ENCODE measurements at regions not wholly inside any gene's neighbourhood (a gene's known extent, or its start where the extent isn't known, plus 50 kb on each side); places are given as distances from the start of the nearest gene placed in this dataset.
"Not testable (repeated sequence)": the region's sequence is repeated elsewhere in the genome, so short reads cannot be mapped to it uniquely, and the experiment has no call there.

- ChIA-PET POLR2A (ENCODE audit: low non-redundant PET) (no interaction called here), CTCF (no interaction called here)
- intact Hi-C loops (cut with micrococcal nuclease; ENCODE audit: unreplicated experiment): no loop called here
- no peak for DNase-seq (ENCODE audit: low spot score)
- no peaks in the 10 kb centered on the region for H3K27me3 ChIP-seq (replicated peaks; ENCODE audit: insufficient read depth, low read depth, low read length, poor library complexity)
- no peak overlapping the region for H3K4me3 ChIP-seq (ENCODE audit: low read depth, low read length, poor library complexity, severe bottlenecking)
- H3K4me1 ChIP-seq (ENCODE audit: insufficient read depth, low read length, poor library complexity, severe bottlenecking): no peaks in the 10 kb centered on the region
- no peaks in the 10 kb centered on the region for H3K9me3 ChIP-seq (ENCODE audit: low read depth, low read length, poor library complexity, severe bottlenecking)
- no peak overlapping the region for H3K27ac ChIP-seq (ENCODE audit: low read depth, low read length, poor library complexity, severe bottlenecking)
- no peak for TF ChIP-seq EZH2 (IDR thresholded peaks at IDR 0.05; ENCODE audit: borderline replicate concordance, low read depth, low read length, poor library complexity, severe bottlenecking)
- TF ChIP-seq, protein P1, sequence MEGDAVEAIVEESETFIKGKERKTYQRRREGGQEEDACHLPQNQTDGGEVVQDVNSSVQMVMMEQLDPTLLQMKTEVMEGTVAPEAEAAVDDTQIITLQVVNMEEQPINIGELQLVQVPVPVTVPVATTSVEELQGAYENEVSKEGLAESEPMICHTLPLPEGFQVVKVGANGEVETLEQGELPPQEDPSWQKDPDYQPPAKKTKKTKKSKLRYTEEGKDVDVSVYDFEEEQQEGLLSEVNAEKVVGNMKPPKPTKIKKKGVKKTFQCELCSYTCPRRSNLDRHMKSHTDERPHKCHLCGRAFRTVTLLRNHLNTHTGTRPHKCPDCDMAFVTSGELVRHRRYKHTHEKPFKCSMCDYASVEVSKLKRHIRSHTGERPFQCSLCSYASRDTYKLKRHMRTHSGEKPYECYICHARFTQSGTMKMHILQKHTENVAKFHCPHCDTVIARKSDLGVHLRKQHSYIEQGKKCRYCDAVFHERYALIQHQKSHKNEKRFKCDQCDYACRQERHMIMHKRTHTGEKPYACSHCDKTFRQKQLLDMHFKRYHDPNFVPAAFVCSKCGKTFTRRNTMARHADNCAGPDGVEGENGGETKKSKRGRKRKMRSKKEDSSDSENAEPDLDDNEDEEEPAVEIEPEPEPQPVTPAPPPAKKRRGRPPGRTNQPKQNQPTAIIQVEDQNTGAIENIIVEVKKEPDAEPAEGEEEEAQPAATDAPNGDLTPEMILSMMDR (conservative IDR thresholded peaks at IDR 0.05; ENCODE audit: low read depth, low read length): no peak
- H3K36me3 ChIP-seq (ENCODE audit: insufficient read depth, low read length, poor library complexity, severe bottlenecking): no peaks in the 10 kb centered on the region
- BruUV-seq (replicated peaks): no TSS peak
Measured at GRCh38 chr4:175330652-175331051, 412.5 kb downstream of the ADAM29 start.

DNA sequence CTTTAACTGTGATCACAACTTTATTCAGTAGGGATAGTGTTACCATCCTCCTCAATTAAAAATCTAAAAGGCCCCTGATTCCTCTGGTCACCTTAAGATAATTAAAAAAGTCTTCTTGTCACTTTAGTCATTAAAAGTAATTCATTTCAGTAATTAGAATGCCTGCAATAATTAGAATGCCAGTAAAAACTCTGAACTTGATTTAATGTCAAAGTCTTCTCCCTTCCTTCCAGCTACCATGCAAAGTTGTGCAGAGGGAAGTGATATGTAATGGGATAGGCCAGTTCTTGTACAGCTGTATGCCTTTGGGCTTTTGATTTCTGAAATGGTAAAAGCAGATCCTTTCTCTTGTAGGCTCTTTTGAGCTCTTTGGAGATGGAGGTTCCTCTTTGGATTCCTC, 417.2 kb downstream of the ADAM29 start:
- POLR2A ChIA-PET (ENCODE audit: low non-redundant PET): no interaction called here
- TF ChIP-seq EZH2 (IDR thresholded peaks at IDR 0.05; ENCODE audit: borderline replicate concordance, low read depth, low read length, poor library complexity, severe bottlenecking): no peak
- TF ChIP-seq, protein P1 (conservative IDR thresholded peaks at IDR 0.05; ENCODE audit: low read depth, low read length): no peak
- H3K27me3 ChIP-seq (replicated peaks; ENCODE audit: insufficient read depth, low read depth, low read length, poor library complexity): no peaks in the 10 kb centered on the region

GRCh38 chr4:175336570-175336969, 418.4 kb downstream of the ADAM29 start:
- BruUV-seq (replicated peaks); H3K9me3 ChIP-seq (ENCODE audit: low read depth, low read length, poor library complexity, severe bottlenecking); POLR2A ChIA-PET (ENCODE audit: low non-redundant PET); DNase-seq (ENCODE audit: low spot score); H3K27me3 ChIP-seq (replicated peaks; ENCODE audit: insufficient read depth, low read depth, low read length, poor library complexity); H3K27ac ChIP-seq (ENCODE audit: low read depth, low read length, poor library complexity, severe bottlenecking); intact Hi-C loops (cut with micrococcal nuclease; ENCODE audit: unreplicated experiment); H3K4me3 ChIP-seq (ENCODE audit: low read depth, low read length, poor library complexity, severe bottlenecking); H3K36me3 ChIP-seq (ENCODE audit: insufficient read depth, low read length, poor library complexity, severe bottlenecking); H3K4me1 ChIP-seq (ENCODE audit: insufficient read depth, low read length, poor library complexity, severe bottlenecking); CTCF ChIA-PET: not testable (repeated sequence)

More for the DNA sequence above, 417.2 kb downstream of the ADAM29 start:
- CTCF ChIA-PET: no interaction called here
- no TSS peak for BruUV-seq (replicated peaks)
- Histone ChIP-seq H3K4me3 (ENCODE audit: low read depth, low read length, poor library complexity, severe bottlenecking) (no peak overlapping the region), H3K36me3 (ENCODE audit: insufficient read depth, low read length, poor library complexity, severe bottlenecking) (no peaks in the 10 kb centered on the region), H3K27ac (ENCODE audit: low read depth, low read length, poor library complexity, severe bottlenecking) (no peak overlapping the region), H3K4me1 (ENCODE audit: insufficient read depth, low read length, poor library complexity, severe bottlenecking) (no peaks in the 10 kb centered on the region), H3K9me3 (ENCODE audit: low read depth, low read length, poor library complexity, severe bottlenecking) (no peaks in the 10 kb centered on the region)
- intact Hi-C loops (cut with micrococcal nuclease; ENCODE audit: unreplicated experiment): no loop called here
- DNase-seq (ENCODE audit: low spot score): no peak

GRCh38 chr4:175339100-175339707, 421.0 kb downstream of the ADAM29 start:
- TF ChIP-seq, protein P1 (conservative IDR thresholded peaks at IDR 0.05; ENCODE audit: low read depth, low read length): no peak
- no peak for TF ChIP-seq EZH2 (IDR thresholded peaks at IDR 0.05; ENCODE audit: borderline replicate concordance, low read depth, low read length, poor library complexity, severe bottlenecking)
- Histone ChIP-seq H3K4me1 (ENCODE audit: insufficient read depth, low read length, poor library complexity, severe bottlenecking) (no peaks in the 10 kb centered on the region), H3K36me3 (ENCODE audit: insufficient read depth, low read length, poor library complexity, severe bottlenecking) (no peaks in the 10 kb centered on the region), H3K27me3 (replicated peaks; ENCODE audit: insufficient read depth, low read depth, low read length, poor library complexity) (no peaks in the 10 kb centered on the region), H3K4me3 (ENCODE audit: low read depth, low read length, poor library complexity, severe bottlenecking) (no peak overlapping the region), H3K27ac (ENCODE audit: low read depth, low read length, poor library complexity, severe bottlenecking) (no peak overlapping the region), H3K9me3 (ENCODE audit: low read depth, low read length, poor library complexity, severe bottlenecking) (no peaks in the 10 kb centered on the region)
- no peak for DNase-seq (ENCODE audit: low spot score)
- no TSS peak for BruUV-seq (replicated peaks)
- intact Hi-C loops (cut with micrococcal nuclease; ENCODE audit: unreplicated experiment): no loop called here
- POLR2A ChIA-PET (ENCODE audit: low non-redundant PET): no interaction called here
- CTCF ChIA-PET: no interaction called here
